ENCODE measurements at regions not wholly inside any gene's neighbourhood (a gene's known extent, or its start where the extent isn't known, plus 50 kb on each side); places are given as distances from the start of the nearest gene placed in this dataset.

DNA sequence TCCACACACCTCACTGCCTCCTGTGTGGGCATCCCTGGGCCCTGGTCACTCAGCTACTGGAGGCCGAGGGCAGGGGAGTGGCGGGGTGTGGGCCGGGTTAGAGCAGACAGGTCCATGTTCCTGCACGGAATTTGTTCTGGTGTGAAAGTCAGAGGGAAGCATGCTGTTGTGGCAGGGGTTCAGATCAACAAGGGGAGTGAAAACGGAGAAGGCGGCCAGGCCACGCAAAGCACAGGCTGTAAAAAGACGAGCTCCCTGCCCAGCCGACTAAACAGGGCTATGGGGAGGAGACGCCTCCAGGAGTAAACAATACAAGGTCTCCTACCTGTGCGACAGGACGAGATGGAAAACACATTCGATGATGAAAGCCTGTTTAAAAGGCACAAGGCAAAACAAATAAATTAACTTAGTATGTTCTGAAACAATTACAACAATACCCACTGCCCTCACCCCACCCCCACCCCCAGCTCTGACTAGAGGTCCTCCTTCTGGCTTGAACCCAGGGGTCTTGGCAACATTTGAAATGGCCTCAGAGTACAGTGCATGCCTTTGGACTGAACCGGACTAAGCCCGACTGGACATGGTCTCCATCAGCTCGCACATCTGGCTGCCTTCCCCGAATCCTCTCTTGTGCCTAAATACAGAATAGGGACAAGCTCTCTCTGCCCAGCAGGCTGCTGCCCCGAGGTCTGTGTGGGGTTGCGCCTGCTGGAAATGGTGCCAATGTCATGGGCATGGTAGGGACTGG is 274.9 kb upstream of the DIO3 start:
- POLR2A ChIA-PET: no interaction called here
- H3K27ac ChIP-seq (ENCODE audit: low read depth, low read length): no peak overlapping the region
- no peaks in the 10 kb centered on the region for H3K4me1 ChIP-seq (ENCODE audit: control insufficient read depth in 1 of 2, insufficient read depth in 2 of 2, low read length in 2 of 2)
- no peaks in the 10 kb centered on the region for H3K79me2 ChIP-seq (ENCODE audit: insufficient read depth, low read length)
- H3K9me3 ChIP-seq (ENCODE audit: control insufficient read depth in 1 of 2, insufficient read depth in 1 of 2, low read depth in 1 of 2, low read length in 2 of 2): no peaks in the 10 kb centered on the region
- RAD21 ChIA-PET (ENCODE audit: low non-redundant PET in 1 of 2, low total read pairs in 2 of 2, uncharacterized antibody in 2 of 2, unreplicated experiment in 2 of 2): interaction anchor here in 1 of 2 experiments (0.6 kb wide), 1 partner anchor 42 kb away, joined by 7 read pairs; no protein-coding TSS in a partner anchor
- no peaks in the 10 kb centered on the region for H4K20me1 ChIP-seq (ENCODE audit: insufficient read depth)
- ATAC-seq: no peak
- BruUV-seq (replicated peaks): no TSS peak
- H3K9ac ChIP-seq (ENCODE audit: low read length): no peak overlapping the region
- no peak overlapping the region for H3K4me3 ChIP-seq (replicated peaks in 1 of 2; ENCODE audit: low read depth in 1 of 2, low read length in 2 of 2)
- no peaks in the 10 kb centered on the region for H3K36me3 ChIP-seq (ENCODE audit: control insufficient read depth in 1 of 2, insufficient read depth in 2 of 2, low read length in 2 of 2)
- no peaks in the 10 kb centered on the region for H3K27me3 ChIP-seq (ENCODE audit: insufficient read depth, low read length)
- TF ChIP-seq EZH2 (IDR thresholded peaks at IDR 0.05) (no peak), REST (IDR thresholded peaks at IDR 0.05; ENCODE audit: low read depth) (no peak)
- DNase-seq (ENCODE audit: low read depth, low spot score): no peak
- CTCF ChIA-PET: no interaction called here
- no peaks in the 10 kb centered on the region for H3K9me2 ChIP-seq (ENCODE audit: insufficient read depth)
- intact Hi-C loops (cut with micrococcal nuclease): no loop called here
- H3K4me2 ChIP-seq (ENCODE audit: low read length): no peak overlapping the region
- H2AFZ ChIP-seq (ENCODE audit: low read depth, low read length, poor library complexity, severe bottlenecking): no peak overlapping the region

GRCh38 chr14:101288436-101289229 is 272.7 kb upstream of the DIO3 start:
- no peak for DNase-seq (ENCODE audit: low read depth, low spot score)
- no TSS peak for BruUV-seq (replicated peaks)
- H3K9me3 ChIP-seq (ENCODE audit: control insufficient read depth in 1 of 2, insufficient read depth in 1 of 2, low read depth in 1 of 2, low read length in 2 of 2): no peaks in the 10 kb centered on the region
- no peak for ATAC-seq
- H3K4me3 ChIP-seq (replicated peaks in 1 of 2; ENCODE audit: low read depth in 1 of 2, low read length in 2 of 2): no peak overlapping the region
- ChIA-PET RAD21 (ENCODE audit: low non-redundant PET in 1 of 2, low total read pairs in 2 of 2, uncharacterized antibody in 2 of 2, unreplicated experiment in 2 of 2) (no interaction called here), POLR2A (no interaction called here), CTCF (no interaction called here)
- no peak overlapping the region for H3K9ac ChIP-seq (ENCODE audit: low read length)
- H3K27me3 ChIP-seq (ENCODE audit: insufficient read depth, low read length): peaks cover 4% of the 10 kb centered on the region; the same call in 1 of the 2 replicates
- no peaks in the 10 kb centered on the region for H3K79me2 ChIP-seq (ENCODE audit: insufficient read depth, low read length)
- H4K20me1 ChIP-seq (ENCODE audit: insufficient read depth): no peaks in the 10 kb centered on the region
- no peaks in the 10 kb centered on the region for H3K4me1 ChIP-seq (ENCODE audit: control insufficient read depth in 1 of 2, insufficient read depth in 2 of 2, low read length in 2 of 2)
- H3K9me2 ChIP-seq (ENCODE audit: insufficient read depth): no peaks in the 10 kb centered on the region
- H3K36me3 ChIP-seq (ENCODE audit: control insufficient read depth in 1 of 2, insufficient read depth in 2 of 2, low read length in 2 of 2): no peaks in the 10 kb centered on the region
- no peak overlapping the region for H3K27ac ChIP-seq (ENCODE audit: low read depth, low read length)
- H2AFZ ChIP-seq (ENCODE audit: low read depth, low read length, poor library complexity, severe bottlenecking): no peak overlapping the region
- no peak overlapping the region for H3K4me2 ChIP-seq (ENCODE audit: low read length)
- intact Hi-C loops (cut with micrococcal nuclease): no loop called here
- TF ChIP-seq REST (IDR thresholded peaks at IDR 0.05; ENCODE audit: low read depth) (no peak), EGR1 (IDR thresholded peaks at IDR 0.05; ENCODE audit: low read depth) (no peak), SP1 (IDR thresholded peaks at IDR 0.05; ENCODE audit: low read depth) (no peak), ZFX (IDR thresholded peaks at IDR 0.05) (no peak), SRF (IDR thresholded peaks at IDR 0.05; ENCODE audit: low read depth) (no peak), JUND (IDR thresholded peaks at IDR 0.05) (no peak), RAD21 (IDR thresholded peaks at IDR 0.05; ENCODE audit: low read depth) (no peak), CEBPB (IDR thresholded peaks at IDR 0.05; ENCODE audit: low read depth) (no peak), ELF1 (IDR thresholded peaks at IDR 0.05; ENCODE audit: borderline replicate concordance, low read depth) (no peak), EZH2 (IDR thresholded peaks at IDR 0.05) (no peak)
- TF ChIP-seq, protein P1, sequence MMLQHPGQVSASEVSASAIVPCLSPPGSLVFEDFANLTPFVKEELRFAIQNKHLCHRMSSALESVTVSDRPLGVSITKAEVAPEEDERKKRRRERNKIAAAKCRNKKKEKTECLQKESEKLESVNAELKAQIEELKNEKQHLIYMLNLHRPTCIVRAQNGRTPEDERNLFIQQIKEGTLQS (IDR thresholded peaks at IDR 0.05): no peak
- TF ChIP-seq, protein P2, sequence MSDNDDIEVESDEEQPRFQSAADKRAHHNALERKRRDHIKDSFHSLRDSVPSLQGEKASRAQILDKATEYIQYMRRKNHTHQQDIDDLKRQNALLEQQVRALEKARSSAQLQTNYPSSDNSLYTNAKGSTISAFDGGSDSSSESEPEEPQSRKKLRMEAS (IDR thresholded peaks at IDR 0.05): no peak
